ENCODE measurements at regions not wholly inside any gene's neighbourhood (a gene's known extent, or its start where the extent isn't known, plus 50 kb on each side); places are given as distances from the start of the nearest gene placed in this dataset.

DNA sequence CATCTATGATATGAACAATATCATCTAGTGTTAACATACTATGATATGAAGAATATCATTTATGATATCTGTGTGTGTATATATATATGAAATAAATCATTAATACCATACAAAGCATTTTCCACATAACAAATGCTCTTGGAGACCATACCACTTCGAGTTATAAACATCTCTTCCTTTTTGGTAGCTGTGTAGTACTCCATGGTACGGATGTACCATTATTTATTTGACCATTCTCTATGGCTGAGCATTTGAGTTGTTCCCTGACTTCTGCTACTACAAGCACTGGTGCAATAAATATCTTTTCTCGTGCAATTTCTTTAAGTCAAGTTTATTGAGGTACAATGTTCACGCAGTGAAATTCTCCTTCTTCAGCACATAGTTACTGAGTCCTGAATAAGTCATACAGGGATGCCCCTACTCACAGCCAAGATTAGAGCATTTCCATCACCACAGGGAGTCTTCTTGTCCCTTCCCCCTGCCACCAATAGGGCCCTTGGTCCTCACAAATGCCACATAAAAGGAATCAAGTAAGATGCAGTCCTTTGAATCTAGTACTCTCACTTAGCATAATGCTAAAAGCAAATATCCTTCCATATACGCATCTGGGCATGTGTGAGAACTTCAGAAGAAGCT lies 75.2 kb upstream of the SLC25A48 start:
- DNase-seq (ENCODE audit: low read depth, low spot score) (no peak), ATAC-seq (no peak)
- POLR2A ChIA-PET, result no interaction called here
- H3K4me3 ChIP-seq (ENCODE audit: low read depth in 2 of 2, low read length in 2 of 2), result no peak overlapping the region
- CTCF ChIA-PET, result no interaction called here
- H3K4me1 ChIP-seq (ENCODE audit: control insufficient read depth, insufficient read depth, low read length), result no peaks in the 10 kb centered on the region
- H3K27me3 ChIP-seq (ENCODE audit: control insufficient read depth, insufficient read depth, low read length), result peaks cover 8% of the 10 kb centered on the region
- in situ Hi-C loops (cut with HindIII; ENCODE audit: low pct_unique_long_range_greater_than_20kb, low sequenced_read_pairs), result no loop called here
- no TSS peak for BruUV-seq (replicated peaks)
- no peaks in the 10 kb centered on the region for H3K36me3 ChIP-seq (ENCODE audit: control insufficient read depth, insufficient read depth, low read length)
- intact Hi-C loops (cut with micrococcal nuclease; ENCODE audit: unreplicated experiment), result no loop called here
- no peaks in the 10 kb centered on the region for H3K9me3 ChIP-seq (ENCODE audit: control insufficient read depth, insufficient read depth, low read depth, low read length)
- TF ChIP-seq POLR2AphosphoS5 (IDR thresholded peaks at IDR 0.05; ENCODE audit: low read depth, low read length) (no peak), SIN3A (IDR thresholded peaks at IDR 0.05; ENCODE audit: borderline replicate concordance, insufficient read depth, low read depth, low read length) (no peak), TCF7L2 (IDR thresholded peaks at IDR 0.05; ENCODE audit: low read depth, low read length) (no peak)
- no peak overlapping the region for H3K27ac ChIP-seq (ENCODE audit: low read length)

GRCh38 chr5:135753990-135754389 lies 80.5 kb upstream of the SLC25A48 start:
- ChIA-PET CTCF (no interaction called here), POLR2A (no interaction called here)
- no peak for TF ChIP-seq CTCF (IDR thresholded peaks at IDR 0.05)
- TF ChIP-seq TCF7L2 (IDR thresholded peaks at IDR 0.05; ENCODE audit: low read depth, low read length), result no peak
- no peak for TF ChIP-seq SIN3A (IDR thresholded peaks at IDR 0.05; ENCODE audit: borderline replicate concordance, insufficient read depth, low read depth, low read length)
- no peak for TF ChIP-seq POLR2AphosphoS5 (IDR thresholded peaks at IDR 0.05; ENCODE audit: low read depth, low read length)
- TF ChIP-seq, protein P1, sequence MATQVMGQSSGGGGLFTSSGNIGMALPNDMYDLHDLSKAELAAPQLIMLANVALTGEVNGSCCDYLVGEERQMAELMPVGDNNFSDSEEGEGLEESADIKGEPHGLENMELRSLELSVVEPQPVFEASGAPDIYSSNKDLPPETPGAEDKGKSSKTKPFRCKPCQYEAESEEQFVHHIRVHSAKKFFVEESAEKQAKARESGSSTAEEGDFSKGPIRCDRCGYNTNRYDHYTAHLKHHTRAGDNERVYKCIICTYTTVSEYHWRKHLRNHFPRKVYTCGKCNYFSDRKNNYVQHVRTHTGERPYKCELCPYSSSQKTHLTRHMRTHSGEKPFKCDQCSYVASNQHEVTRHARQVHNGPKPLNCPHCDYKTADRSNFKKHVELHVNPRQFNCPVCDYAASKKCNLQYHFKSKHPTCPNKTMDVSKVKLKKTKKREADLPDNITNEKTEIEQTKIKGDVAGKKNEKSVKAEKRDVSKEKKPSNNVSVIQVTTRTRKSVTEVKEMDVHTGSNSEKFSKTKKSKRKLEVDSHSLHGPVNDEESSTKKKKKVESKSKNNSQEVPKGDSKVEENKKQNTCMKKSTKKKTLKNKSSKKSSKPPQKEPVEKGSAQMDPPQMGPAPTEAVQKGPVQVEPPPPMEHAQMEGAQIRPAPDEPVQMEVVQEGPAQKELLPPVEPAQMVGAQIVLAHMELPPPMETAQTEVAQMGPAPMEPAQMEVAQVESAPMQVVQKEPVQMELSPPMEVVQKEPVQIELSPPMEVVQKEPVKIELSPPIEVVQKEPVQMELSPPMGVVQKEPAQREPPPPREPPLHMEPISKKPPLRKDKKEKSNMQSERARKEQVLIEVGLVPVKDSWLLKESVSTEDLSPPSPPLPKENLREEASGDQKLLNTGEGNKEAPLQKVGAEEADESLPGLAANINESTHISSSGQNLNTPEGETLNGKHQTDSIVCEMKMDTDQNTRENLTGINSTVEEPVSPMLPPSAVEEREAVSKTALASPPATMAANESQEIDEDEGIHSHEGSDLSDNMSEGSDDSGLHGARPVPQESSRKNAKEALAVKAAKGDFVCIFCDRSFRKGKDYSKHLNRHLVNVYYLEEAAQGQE (IDR thresholded peaks at IDR 0.05; ENCODE audit: insufficient read depth in 1 of 2, low read depth in 2 of 2, low read length in 1 of 2), result no peak
- no TSS peak for BruUV-seq (replicated peaks)
- Histone ChIP-seq H3K36me3 (ENCODE audit: control insufficient read depth, insufficient read depth, low read length) (no peaks in the 10 kb centered on the region), H3K9me3 (ENCODE audit: control insufficient read depth, insufficient read depth, low read depth, low read length) (no peaks in the 10 kb centered on the region), H3K27ac (ENCODE audit: low read length) (no peak overlapping the region), H3K27me3 (ENCODE audit: control insufficient read depth, insufficient read depth, low read length) (peaks cover 2% of the 10 kb centered on the region; the same call in 1 of the 2 replicates), H3K4me1 (ENCODE audit: control insufficient read depth, insufficient read depth, low read length) (no peaks in the 10 kb centered on the region), H3K4me3 (ENCODE audit: low read depth in 2 of 2, low read length in 2 of 2) (no peak overlapping the region)
- DNase-seq (ENCODE audit: low read depth, low spot score), result no peak
- no peak for ATAC-seq
- intact Hi-C loops (cut with micrococcal nuclease; ENCODE audit: unreplicated experiment) (no loop called here), in situ Hi-C loops (cut with HindIII; ENCODE audit: low pct_unique_long_range_greater_than_20kb, low sequenced_read_pairs) (no loop called here)

- in situ Hi-C loops (cut with HindIII; ENCODE audit: low pct_unique_long_range_greater_than_20kb, low sequenced_read_pairs) (no loop called here), intact Hi-C loops (cut with micrococcal nuclease; ENCODE audit: unreplicated experiment) (no loop called here)
- BruUV-seq (replicated peaks), result no TSS peak
- Histone ChIP-seq H3K4me3 (ENCODE audit: low read depth in 2 of 2, low read length in 2 of 2) (no peak overlapping the region), H3K27me3 (ENCODE audit: control insufficient read depth, insufficient read depth, low read length) (peaks cover 2% of the 10 kb centered on the region; the same call in 1 of the 2 replicates), H3K36me3 (ENCODE audit: control insufficient read depth, insufficient read depth, low read length) (no peaks in the 10 kb centered on the region), H3K4me1 (ENCODE audit: control insufficient read depth, insufficient read depth, low read length) (no peaks in the 10 kb centered on the region), H3K27ac (ENCODE audit: low read length) (no peak overlapping the region), H3K9me3 (ENCODE audit: control insufficient read depth, insufficient read depth, low read depth, low read length) (no peaks in the 10 kb centered on the region)
- ChIA-PET CTCF (interaction anchor here (0.6 kb wide), 1 partner anchor 60 kb away, joined by 7 read pairs; no protein-coding TSS in a partner anchor), POLR2A (no interaction called here)
- DNase-seq (ENCODE audit: low read depth, low spot score) (no peak), ATAC-seq (no peak)
- peak; percentile 32 for TF ChIP-seq CTCF (IDR thresholded peaks at IDR 0.05)
- no peak for TF ChIP-seq SIN3A (IDR thresholded peaks at IDR 0.05; ENCODE audit: borderline replicate concordance, insufficient read depth, low read depth, low read length)
- TF ChIP-seq, protein P1 (IDR thresholded peaks at IDR 0.05; ENCODE audit: insufficient read depth in 1 of 2, low read depth in 2 of 2, low read length in 1 of 2), result no peak
Measured at GRCh38 chr5:135750506-135750905, 84.0 kb upstream of the SLC25A48 start.

Measured in Panc1 (cell line).